ENCODE measurements at regions not wholly inside any gene's neighbourhood (a gene's known extent, or its start where the extent isn't known, plus 50 kb on each side); places are given as distances from the start of the nearest gene placed in this dataset.

DNA sequence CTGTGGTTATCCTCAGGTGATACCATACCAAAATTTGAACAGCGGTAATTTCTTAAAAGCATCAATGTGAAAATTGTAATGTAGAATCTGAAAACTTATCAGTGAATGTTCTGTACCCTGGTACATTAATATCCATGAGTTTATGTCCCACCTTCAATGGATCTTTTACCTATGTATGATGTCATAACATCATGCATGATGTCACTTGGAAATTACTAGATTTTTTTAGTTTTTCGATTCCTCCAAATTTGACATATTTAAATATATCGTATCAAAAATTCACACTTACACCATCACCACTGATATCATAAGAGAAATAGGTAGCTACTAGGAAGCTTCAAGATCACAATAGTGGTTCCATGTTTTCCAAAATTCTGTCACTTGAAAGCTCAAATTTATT is 95.0 kb upstream of the AKR1E2 start:
- DNase-seq = no peak

DNA sequence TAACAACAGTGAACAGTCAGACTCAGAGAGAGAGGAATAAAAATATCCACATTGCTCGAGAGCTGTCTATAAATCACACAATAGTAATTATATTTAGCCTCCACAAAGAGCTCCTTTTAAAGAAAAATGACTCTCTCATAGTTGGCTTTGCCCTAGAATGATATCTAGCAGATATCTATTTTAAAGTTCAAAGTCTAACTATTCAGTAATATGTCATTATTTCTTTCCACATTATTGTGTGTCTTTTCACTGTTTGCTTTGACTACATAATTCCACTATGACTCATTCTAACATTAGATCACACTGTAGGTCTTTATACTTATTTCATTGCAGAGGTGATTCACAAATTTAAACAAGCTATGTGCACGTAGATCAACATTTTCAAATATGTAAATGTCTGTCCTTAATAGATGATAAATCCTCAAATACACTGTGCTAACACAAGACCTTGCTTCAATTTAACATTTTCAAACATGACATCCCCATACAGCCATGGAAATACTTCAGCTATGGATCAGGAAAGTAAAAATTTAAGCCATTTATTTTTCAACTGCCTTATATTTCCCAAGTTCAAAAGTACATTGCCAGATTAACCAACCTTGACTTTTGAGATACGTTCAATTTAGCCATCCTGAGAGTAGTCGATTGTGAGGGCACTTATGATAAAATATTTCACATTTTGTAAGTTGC is 99.9 kb upstream of the AKR1E2 start:
- peak; percentile 94 for DNase-seq

DNA sequence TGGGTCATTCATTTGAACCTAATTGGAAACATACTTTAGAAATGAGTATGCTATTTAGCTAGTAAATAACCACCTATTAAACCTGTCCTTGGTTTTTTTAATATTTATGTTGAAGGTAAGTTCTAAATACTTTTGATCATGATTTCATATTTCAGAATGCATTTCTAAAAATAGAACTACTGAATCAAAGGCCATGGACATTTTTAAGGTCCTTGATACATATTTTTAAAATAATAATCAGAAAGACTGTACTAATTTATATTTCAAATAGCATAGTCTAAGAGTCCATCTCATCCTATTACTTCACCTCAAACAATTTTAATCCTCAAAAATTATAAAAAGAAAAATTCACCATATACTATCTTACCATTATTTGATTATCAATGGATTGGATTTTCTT is 102.1 kb upstream of the AKR1E2 start:
- DNase-seq = no peak

DNA sequence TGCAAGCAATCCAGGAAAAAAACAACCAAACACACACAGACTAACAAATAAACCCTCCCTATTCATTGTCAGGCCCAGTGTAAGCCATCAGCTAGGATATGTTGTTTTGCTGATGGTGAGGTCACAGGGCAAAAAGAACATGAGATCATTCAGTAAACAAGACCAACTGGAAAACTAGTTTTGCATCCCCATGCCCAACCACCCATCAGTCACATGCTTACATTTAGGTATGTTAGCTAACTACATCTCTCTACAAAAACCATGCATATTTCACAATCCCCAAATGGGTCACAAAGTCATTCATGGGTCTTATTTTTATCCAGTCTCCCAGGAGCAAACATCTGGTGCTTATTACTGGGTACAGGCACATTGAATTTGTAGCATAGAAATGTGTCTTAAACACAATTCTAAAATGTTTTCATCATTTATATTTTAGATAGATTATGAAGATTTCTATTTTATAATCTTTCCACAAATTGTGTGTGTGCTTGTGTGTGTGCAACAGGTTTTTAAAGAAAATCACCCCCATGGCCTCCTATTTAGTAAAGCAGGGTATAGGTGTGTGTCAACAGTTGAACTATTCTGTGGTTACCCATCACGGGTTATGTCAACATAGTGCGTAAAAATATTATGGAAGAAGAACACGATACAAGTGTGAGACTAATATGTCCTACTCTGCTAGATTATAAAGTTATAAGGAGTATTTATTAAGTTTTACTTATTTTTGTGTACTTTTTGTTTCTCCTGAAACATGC is 103.8 kb upstream of the AKR1E2 start:
- no peak for DNase-seq

DNA sequence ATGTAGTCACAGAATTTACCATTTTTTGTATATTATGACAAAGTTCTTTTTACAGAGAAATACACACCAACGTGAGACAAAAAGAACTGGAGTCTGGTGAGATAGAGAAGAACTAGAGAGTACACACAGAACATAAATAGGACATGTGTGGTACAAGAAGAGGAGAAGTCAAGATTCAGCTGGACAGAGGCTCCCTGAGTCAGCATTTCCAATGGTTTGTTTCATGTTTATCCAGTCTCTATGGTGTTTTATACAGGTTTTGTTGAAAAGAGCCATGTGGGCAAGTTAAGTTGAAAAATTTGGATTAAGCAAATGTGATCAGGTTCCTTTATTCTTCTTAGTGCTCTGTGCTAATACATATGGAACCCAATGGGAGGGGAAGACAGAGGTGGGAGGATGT is 105.5 kb upstream of the AKR1E2 start:
- DNase-seq = no peak

DNA sequence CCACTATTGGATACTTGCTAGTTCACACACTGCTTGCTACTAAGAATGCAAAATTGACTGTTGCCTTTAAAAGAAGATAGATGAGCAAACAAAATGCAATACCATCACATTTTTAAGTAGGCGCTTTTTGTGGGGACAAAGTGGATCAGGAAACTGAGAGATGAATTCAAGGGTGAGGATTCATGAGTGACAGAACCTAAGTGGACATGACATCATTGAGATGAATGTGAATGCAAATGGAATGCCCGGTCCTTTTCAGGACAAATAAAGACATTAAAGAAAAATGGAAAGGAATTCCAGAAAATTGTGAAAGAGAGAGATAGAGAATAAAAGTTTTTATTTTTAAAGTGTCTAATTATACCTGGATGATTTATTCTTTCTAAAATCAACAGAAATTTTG is 106.3 kb upstream of the AKR1E2 start:
- DNase-seq = no peak

DNA sequence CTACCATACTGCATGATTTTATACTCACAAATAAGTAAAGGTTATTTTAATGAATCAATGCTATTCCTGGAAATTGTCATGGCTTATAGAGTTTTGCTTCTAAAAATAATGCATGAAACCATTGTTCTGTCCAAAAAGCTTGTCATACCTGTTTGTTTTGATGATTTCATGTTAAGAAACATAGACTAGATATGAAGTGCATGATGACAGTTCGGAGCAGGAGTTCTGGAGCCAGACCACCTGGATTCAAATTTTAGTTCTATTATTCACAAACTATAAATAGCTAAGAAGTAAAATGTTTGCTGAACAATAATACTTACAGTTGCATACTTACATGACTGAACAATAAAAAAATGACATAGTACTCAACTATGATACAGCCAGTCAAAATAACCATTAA is 107.0 kb upstream of the AKR1E2 start:
- no peak for DNase-seq

DNA sequence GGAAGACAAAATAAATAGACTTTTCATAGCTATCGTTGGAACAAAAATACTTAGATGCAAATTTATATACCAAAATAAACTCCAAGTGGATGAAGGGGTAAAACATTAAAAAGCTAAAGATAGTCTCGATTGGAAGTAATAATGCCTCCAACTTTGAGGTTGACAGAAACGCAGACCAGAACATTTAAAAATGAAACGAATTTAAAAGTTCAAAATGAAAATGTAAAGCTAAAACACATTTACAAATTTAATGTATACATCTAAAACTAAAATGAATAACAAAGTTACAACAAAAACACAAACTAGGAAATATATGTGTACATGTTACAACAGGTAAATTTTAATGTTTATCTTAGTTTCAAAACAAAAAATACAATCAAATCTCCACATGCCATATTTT is 107.5 kb upstream of the AKR1E2 start:
- no peak for DNase-seq

DNA sequence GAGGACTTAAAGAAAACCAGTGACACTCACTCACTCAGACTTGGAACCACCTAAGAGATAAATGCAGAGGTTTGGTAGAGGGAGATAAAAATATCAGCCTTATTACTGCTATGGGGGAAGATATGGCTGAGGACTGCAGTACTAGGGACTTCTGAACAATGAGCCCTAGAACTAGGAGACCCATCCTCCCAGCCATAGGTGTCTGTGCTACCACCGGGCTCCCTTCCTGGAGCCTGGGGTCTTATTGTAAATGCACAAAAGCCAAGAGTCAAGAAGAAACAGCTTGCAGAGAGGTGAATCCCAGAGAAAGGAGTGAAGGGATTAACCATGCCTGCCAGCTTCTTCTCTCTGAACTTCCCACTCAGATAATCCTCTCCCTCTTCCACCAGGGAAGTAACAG is 108.3 kb upstream of the AKR1E2 start:
- DNase-seq = no peak

DNA sequence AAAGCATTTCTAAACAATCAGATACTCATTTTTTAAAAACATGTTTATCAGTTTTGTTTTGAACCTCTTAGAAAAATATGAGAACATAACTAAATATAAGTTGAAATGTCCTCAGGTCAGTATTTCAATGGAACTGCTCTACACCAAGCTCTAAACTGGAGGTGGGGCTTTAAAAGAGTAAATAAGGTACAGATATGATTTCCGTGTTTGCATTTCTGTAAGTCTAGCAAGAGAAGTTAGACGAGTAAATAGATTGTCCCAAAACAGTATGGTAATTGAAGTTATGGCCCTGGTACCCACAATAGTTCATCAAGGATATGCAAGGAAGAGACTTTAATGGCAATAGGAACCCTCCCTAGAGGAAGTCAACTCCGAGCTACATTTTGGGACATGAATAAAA is 115.1 kb upstream of the AKR1E2 start:
- no peak for DNase-seq

DNA sequence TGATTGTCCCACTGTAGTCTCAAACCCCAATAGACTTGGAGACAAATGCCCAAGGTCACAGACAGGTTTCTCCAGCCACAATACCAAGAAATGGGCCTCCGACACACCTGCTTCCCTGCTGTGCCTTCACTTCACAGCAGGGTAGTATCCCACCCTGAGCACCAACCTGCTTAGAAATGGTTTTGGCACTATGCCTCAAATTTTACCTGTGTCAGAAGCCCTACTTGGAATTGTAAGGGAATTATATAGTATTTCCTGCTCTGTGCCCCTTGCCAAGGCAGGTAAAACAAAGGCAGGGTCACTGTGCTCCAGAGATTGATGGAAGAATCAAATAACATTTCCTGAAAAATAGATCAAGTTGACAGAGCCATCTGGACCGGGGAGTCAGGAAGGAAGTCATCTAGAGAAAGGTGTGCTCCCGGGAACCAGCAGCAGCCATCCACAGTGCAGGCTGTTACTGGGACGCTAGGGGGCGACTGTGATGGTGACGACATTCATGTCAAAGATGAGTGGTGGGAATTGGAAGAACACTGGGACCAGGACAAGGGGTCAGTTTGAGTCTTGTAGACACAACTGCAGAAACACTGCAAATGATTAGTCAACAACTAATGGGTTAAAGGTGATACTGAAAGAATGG is 117.8 kb upstream of the AKR1E2 start:
- DNase-seq = no peak

DNA sequence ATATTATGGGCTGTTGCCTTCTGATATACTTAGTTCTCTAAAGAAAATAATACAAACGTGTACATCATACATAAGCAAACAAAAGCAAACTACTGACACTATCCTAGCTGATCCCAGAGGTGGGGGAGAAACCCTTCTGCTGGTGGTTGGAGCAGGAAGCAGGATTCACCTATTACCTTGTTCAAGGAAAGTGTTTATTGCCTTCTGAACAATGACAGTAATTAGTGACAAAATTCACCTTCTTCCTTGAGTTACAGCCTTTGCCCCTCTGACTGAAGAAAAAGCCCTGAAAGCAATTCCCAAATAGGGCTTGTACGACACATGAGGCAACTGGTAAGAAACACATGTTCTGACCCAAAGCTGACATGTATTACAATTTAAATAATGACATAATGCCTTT is 118.8 kb upstream of the AKR1E2 start:
- DNase-seq = no peak

DNA sequence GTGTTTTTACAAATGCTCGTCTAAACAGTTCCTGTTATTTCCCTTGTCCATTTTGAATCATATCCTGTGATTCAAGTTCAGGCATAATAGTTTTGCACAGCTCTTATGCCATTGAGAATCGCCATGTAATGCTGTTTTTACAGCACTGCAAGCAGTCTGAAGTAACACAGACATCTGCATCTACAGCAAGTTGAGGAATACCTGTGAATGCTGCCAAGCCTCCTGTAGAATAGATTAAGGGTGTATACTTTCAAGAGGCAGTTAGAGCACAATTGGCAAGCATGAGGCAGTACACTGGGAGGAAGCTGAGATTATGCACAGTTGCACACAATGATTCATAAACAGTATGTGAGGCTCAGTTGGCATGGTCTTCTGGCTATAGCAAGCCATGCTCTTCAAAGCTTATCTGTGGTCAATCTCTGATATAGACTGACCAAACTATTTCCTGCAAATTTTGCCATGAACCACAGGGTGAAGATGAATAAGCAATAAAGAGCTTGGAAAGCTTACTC is 121.9 kb upstream of the AKR1E2 start:
- DNase-seq = peak; percentile 88

DNA sequence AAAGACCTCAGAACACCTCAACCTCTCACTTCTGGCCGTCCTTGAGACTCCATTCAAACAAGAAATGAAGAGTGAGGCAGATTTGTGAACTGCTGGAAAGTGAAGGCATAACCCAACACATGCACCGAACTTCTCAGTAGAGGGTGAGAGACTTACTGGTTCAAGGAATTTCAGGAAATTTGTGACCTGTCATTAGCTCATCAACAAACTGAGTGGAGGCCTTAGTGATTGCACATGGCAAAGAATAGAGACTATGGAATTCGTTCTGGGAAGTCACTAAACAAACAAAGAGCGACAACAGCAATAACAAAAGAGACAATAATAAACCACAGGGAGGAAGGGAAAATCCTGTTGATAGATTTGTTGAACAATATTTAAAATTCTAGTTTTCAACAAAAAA is 125.0 kb upstream of the AKR1E2 start:
- no peak for DNase-seq

DNA sequence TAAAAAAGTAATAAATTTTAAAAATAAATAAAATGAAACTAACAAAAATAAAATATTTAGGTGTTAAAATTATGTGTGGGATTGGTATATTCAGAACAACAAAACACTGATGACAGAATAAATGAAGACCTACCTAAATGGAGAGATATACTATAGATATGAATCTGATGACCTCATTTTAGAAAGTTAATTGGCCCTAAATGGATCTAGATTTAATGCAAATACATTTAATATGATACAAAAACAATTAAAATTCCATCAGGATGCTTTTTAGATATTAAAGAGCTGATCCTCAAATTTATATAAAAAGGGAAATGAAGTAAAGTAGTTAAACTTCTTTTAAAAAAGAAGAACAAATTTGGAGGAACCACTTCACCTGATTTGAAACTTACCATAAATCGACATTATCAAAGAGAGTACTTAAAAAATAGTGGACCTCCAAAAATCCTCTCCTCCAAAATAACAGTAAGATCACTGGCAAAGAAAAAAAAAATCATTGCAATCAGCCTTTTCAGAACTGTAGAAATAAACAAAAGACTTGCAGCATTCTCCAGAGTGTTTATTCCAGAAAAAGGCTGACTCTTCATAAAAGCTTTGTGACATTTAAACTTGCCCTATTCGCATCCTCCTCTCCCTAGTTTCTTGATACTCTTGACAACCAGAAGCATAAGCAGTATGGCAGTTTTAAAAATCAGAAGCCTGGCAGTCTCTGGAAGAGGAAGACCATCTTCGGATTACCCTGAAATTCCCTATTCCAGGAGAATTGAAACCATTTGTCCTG is 125.9 kb upstream of the AKR1E2 start:
- DNase-seq = no peak

DNA sequence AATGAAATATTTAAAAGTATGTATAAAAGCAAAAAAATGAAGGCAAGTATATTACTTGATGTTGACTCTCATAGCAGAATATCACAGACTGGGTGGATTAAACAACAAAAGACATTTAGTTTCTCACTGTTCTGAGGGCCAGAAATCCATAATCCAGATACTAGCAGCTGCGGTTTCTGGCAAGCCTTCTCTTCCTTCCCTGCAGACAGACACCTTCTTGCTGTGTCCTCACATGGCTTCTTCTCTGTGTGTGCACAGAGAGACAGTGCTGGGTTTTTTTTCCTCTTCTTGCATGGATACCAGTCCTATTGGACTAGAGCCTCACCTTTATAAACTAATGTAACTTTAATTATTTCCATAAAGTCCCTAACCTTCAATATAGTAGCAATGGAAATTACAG is 127.9 kb upstream of the AKR1E2 start:
- DNase-seq = no peak

DNA sequence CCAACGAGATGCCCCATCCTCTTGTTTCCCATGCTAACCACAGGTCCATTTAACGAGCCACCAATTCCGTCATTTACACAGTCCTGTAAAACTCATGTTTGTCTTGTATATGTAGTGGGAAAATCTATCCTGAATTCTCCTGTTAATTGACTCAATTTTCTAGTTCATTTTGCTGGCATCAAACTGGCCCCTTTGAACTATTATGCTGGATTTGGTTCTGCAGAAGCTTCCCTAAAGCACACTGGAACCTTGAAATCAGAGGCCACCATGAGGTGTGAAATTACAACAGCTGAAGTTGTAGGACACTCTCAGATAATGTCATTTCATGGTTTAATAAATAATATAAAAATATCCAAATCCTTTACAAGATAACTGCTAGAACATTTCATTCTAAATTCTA is 129.8 kb upstream of the AKR1E2 start:
- no peak for DNase-seq

DNA sequence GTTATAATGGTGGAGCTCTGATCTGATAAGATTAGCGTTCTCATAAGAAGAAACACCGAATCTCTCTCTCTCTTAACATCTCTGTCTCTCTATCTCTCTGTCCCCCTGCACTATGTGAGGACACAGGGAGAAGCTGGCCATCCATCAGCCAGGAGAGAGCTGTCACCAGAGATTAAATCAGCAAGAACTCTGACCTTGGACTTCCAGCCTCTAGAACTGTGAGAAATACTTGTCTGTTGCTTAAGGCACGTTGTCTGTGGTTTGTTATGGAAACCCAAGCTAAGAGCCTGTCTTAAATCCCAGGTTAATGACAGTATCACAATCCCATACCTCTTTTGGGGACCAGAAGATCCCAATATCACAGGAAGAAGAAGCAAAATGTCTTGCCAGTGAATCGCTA is 132.0 kb upstream of the AKR1E2 start:
- DNase-seq = no peak

DNA sequence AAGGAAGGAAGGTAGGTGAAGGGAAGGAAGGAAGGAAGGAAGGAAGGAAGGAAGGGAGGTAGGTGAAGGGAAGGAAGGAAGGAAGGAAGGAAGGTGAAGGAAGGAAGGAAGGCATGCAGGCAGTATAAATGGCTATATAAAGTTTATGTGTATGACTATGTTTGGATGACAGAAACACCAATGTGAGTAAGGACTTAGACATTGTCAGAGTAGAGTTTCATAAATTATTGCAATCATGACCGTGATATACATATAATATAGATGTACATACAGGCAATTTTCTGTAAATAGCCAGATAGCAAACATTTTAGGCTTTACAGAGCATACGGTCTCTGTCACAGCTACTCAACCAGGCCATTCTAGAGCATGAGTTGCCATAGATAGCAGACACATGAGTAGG is 133.8 kb upstream of the AKR1E2 start:
- no peak for DNase-seq

DNA sequence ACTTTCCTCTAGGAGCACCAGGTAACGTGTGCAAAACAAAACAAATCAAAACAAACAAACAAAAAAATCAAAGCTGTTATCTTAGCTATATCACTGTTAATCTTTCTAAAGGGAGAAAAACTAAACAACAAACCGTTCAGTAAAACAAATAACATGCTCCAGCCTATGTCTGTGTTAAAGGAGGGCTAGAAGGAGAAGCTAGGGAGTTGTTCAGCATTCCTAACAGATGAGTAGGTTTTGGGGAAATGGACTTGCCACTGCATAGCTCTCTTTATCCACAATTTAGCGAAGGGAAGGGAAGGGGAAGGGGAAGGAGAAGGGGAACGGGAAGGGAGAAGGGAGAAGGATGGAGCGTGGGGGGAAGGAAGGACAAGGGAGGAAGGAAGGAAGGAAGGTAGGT is 134.2 kb upstream of the AKR1E2 start:
- peak; percentile 37 for DNase-seq

DNA sequence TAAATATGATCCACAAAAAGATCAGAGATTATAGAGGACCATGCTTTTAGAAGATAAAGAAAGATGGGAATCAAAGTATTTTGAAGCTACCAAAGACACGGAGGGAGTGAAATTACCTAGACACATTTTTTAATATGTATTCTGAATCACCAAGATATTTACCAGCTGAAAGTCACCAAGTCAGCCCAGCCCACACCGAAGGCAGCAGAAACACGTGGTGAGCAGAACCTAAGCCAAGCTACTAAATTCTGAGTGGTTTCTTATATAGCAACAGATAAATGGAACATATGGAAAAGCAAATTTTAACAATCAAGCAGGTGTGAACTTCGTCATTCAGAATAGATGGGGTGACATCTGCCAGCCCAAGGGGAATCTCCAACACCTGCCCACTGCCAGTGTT is 134.7 kb upstream of the AKR1E2 start:
- no peak for DNase-seq

DNA sequence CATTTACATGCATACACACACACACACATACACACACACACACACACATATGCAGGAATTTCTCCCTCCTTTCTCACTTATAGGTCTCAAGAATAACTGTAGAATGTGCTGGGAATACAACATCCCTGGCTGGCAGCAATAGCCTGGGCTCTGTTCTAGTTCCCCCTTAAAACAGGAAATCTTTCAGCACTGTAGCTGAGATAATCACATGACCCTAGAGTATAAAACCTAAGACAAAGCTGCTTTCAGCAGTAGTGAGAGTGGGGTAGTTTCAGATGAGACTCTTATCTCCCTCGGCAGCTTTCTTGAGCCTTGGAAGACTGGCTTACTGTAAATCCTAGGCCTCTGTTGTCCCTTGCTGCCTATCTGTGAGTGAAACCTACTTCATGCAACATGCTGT is 137.4 kb upstream of the AKR1E2 start:
- DNase-seq = no peak

DNA sequence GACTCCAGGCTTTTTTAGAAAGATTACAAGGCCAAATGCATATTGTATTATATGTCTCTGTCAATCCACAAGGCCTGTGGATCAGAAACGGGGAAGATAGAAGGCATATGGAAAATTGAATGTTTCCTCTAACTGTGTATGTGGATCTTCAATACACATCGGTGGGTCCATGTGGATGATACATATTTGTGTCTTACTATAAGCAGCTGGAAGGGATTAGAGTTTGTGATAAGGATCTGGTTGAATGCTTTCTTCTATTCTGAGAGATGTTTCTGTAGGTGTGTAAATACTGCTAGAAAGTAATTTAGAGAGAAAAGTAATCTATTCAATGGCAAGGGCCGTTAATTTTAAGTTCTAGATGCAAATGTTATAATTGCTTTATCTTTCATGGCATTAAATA is 137.8 kb upstream of the AKR1E2 start:
- DNase-seq = no peak
